ENCODE measurements at regions not wholly inside any gene's neighbourhood (a gene's known extent, or its start where the extent isn't known, plus 50 kb on each side); places are given as distances from the start of the nearest gene placed in this dataset.
"Not testable (repeated sequence)": the region's sequence is repeated elsewhere in the genome, so short reads cannot be mapped to it uniquely, and the experiment has no call there.

- Histone ChIP-seq H3K79me2 (ENCODE audit: control insufficient read depth, insufficient read depth, low read length) (no peaks in the 10 kb centered on the region), H3K9ac (ENCODE audit: low read length) (no peak overlapping the region), H3K27me3 (ENCODE audit: insufficient read depth, low read length, poor library complexity) (no peaks in the 10 kb centered on the region), H2BK15ac (replicated peaks; ENCODE audit: low read depth) (no peak overlapping the region), H3K27ac (ENCODE audit: low read depth, low read length) (no peak overlapping the region), H2BK5ac (ENCODE audit: low read length) (no peak overlapping the region), H4K5ac (ENCODE audit: low read length) (no peak overlapping the region), H3K4me3 (ENCODE audit: low read length) (no peak overlapping the region), H3K4me2 (ENCODE audit: low read length) (no peak overlapping the region), H2BK120ac (ENCODE audit: low read depth, low read length) (no peak overlapping the region), H3K4me1 (ENCODE audit: control insufficient read depth, low read depth, low read length) (no peaks in the 10 kb centered on the region), H3K79me1 (ENCODE audit: low read length) (no peaks in the 10 kb centered on the region), H2AK5ac (ENCODE audit: low read length) (no peak overlapping the region), H3K18ac (ENCODE audit: low read length) (no peak overlapping the region), H3K4ac (ENCODE audit: low read depth, low read length) (no peak overlapping the region), H3K36me3 (ENCODE audit: control insufficient read depth, insufficient read depth, low read length) (no peaks in the 10 kb centered on the region), H3K56ac (ENCODE audit: low read length) (no peak overlapping the region), H3K23ac (ENCODE audit: low read length) (no peak overlapping the region), H4K8ac (ENCODE audit: low read depth, low read length) (no peak overlapping the region)
- DNase-seq: no peak
- no CpG with 5 or more reads among the region's 2 CpGs for WGBS (ENCODE audit: extremely low coverage, insufficient coverage, low lambda C conversion rate)
Measured at GRCh38 chr3:67244130-67244529, 246.0 kb downstream of the KBTBD8 start.

- no peak overlapping the region for H4K8ac ChIP-seq (ENCODE audit: low read depth, low read length)
Measured at GRCh38 chr3:67245545-67245944, 247.4 kb downstream of the KBTBD8 start.

GRCh38 chr3:67248726-67249125 lies 250.6 kb downstream of the KBTBD8 start:
- H2BK120ac ChIP-seq (ENCODE audit: low read depth, low read length): no peak overlapping the region
- no peak overlapping the region for H3K4ac ChIP-seq (ENCODE audit: low read depth, low read length)
- H4K8ac ChIP-seq (ENCODE audit: low read depth, low read length): no peak overlapping the region
- H3K18ac ChIP-seq (ENCODE audit: low read length): no peak overlapping the region
- no peak overlapping the region for H3K23ac ChIP-seq (ENCODE audit: low read length)
- H3K4me2 ChIP-seq (ENCODE audit: low read length): no peak overlapping the region
- H3K79me2 ChIP-seq (ENCODE audit: control insufficient read depth, insufficient read depth, low read length): no peaks in the 10 kb centered on the region
- no peaks in the 10 kb centered on the region for H3K36me3 ChIP-seq (ENCODE audit: control insufficient read depth, insufficient read depth, low read length)
- no peak overlapping the region for H3K9ac ChIP-seq (ENCODE audit: low read length)
- H3K4me3 ChIP-seq (ENCODE audit: low read length): no peak overlapping the region
- H3K4me1 ChIP-seq (ENCODE audit: control insufficient read depth, low read depth, low read length): no peaks in the 10 kb centered on the region
- no peak overlapping the region for H3K27ac ChIP-seq (ENCODE audit: low read depth, low read length)
- H2BK5ac ChIP-seq (ENCODE audit: low read length): no peak overlapping the region
- no peak for DNase-seq
- H2BK15ac ChIP-seq (replicated peaks; ENCODE audit: low read depth): no peak overlapping the region
- H3K27me3 ChIP-seq (ENCODE audit: insufficient read depth, low read length, poor library complexity): no peaks in the 10 kb centered on the region
- no peak overlapping the region for H3K56ac ChIP-seq (ENCODE audit: low read length)
- H3K79me1 ChIP-seq (ENCODE audit: low read length): no peaks in the 10 kb centered on the region
- no peak overlapping the region for H4K5ac ChIP-seq (ENCODE audit: low read length)
- no CpG with 5 or more reads among the region's 3 CpGs for WGBS (ENCODE audit: extremely low coverage, insufficient coverage, low lambda C conversion rate)
- no peak overlapping the region for H2AK5ac ChIP-seq (ENCODE audit: low read length)

More at GRCh38 chr3:67245545-67245944, 247.4 kb downstream of the KBTBD8 start:
- no peak overlapping the region for H3K18ac ChIP-seq (ENCODE audit: low read length)
- peak; percentile 6 for DNase-seq
- H3K36me3 ChIP-seq (ENCODE audit: control insufficient read depth, insufficient read depth, low read length): no peaks in the 10 kb centered on the region
- no peak overlapping the region for H2BK120ac ChIP-seq (ENCODE audit: low read depth, low read length)
- H3K4me1 ChIP-seq (ENCODE audit: control insufficient read depth, low read depth, low read length): no peaks in the 10 kb centered on the region
- no peak overlapping the region for H3K56ac ChIP-seq (ENCODE audit: low read length)
- no peak overlapping the region for H2AK5ac ChIP-seq (ENCODE audit: low read length)
- no peaks in the 10 kb centered on the region for H3K79me2 ChIP-seq (ENCODE audit: control insufficient read depth, insufficient read depth, low read length)
- no peak overlapping the region for H2BK5ac ChIP-seq (ENCODE audit: low read length)
- no peak overlapping the region for H3K4me3 ChIP-seq (ENCODE audit: low read length)
- no peaks in the 10 kb centered on the region for H3K79me1 ChIP-seq (ENCODE audit: low read length)
- H4K5ac ChIP-seq (ENCODE audit: low read length): no peak overlapping the region
- no peak overlapping the region for H3K4me2 ChIP-seq (ENCODE audit: low read length)
- no peaks in the 10 kb centered on the region for H3K27me3 ChIP-seq (ENCODE audit: insufficient read depth, low read length, poor library complexity)
- H2BK15ac ChIP-seq (replicated peaks; ENCODE audit: low read depth): no peak overlapping the region
- WGBS (ENCODE audit: extremely low coverage, insufficient coverage, low lambda C conversion rate): no CpG with 5 or more reads among the region's 3 CpGs
- no peak overlapping the region for H3K9ac ChIP-seq (ENCODE audit: low read length)
- H3K4ac ChIP-seq (ENCODE audit: low read depth, low read length): no peak overlapping the region
- H3K27ac ChIP-seq (ENCODE audit: low read depth, low read length): no peak overlapping the region
- no peak overlapping the region for H3K23ac ChIP-seq (ENCODE audit: low read length)

- not testable (repeated sequence) for H4K8ac ChIP-seq (ENCODE audit: low read depth, low read length); H3K36me3 ChIP-seq (ENCODE audit: control insufficient read depth, insufficient read depth, low read length)
Measured at GRCh38 chr3:67252906-67253305, 254.8 kb downstream of the KBTBD8 start.

GRCh38 chr3:67278015-67278618 lies 280.0 kb downstream of the KBTBD8 start:
- Histone ChIP-seq H3K79me1 (ENCODE audit: low read length) (no peaks in the 10 kb centered on the region), H3K4me1 (ENCODE audit: control insufficient read depth, low read depth, low read length) (no peaks in the 10 kb centered on the region), H3K27ac (ENCODE audit: low read depth, low read length) (no peak overlapping the region), H3K4me3 (ENCODE audit: low read length) (no peak overlapping the region), H3K4ac (ENCODE audit: low read depth, low read length) (no peak overlapping the region), H3K18ac (ENCODE audit: low read length) (no peak overlapping the region), H3K9ac (ENCODE audit: low read length) (no peak overlapping the region), H4K5ac (ENCODE audit: low read length) (no peak overlapping the region), H3K56ac (ENCODE audit: low read length) (no peak overlapping the region), H3K27me3 (ENCODE audit: insufficient read depth, low read length, poor library complexity) (no peaks in the 10 kb centered on the region), H2BK120ac (ENCODE audit: low read depth, low read length) (no peak overlapping the region), H2AK5ac (ENCODE audit: low read length) (no peak overlapping the region), H4K8ac (ENCODE audit: low read depth, low read length) (no peak overlapping the region), H3K79me2 (ENCODE audit: control insufficient read depth, insufficient read depth, low read length) (no peaks in the 10 kb centered on the region), H3K23ac (ENCODE audit: low read length) (no peak overlapping the region), H2BK5ac (ENCODE audit: low read length) (no peak overlapping the region), H3K4me2 (ENCODE audit: low read length) (no peak overlapping the region), H2BK15ac (replicated peaks; ENCODE audit: low read depth) (no peak overlapping the region), H3K36me3 (ENCODE audit: control insufficient read depth, insufficient read depth, low read length) (no peaks in the 10 kb centered on the region)
- WGBS (ENCODE audit: extremely low coverage, insufficient coverage, low lambda C conversion rate): no CpG with 5 or more reads among the region's 3 CpGs
- DNase-seq: no peak

More at GRCh38 chr3:67252906-67253305, 254.8 kb downstream of the KBTBD8 start:
- H3K9ac ChIP-seq (ENCODE audit: low read length); H3K27ac ChIP-seq (ENCODE audit: low read depth, low read length); H2BK120ac ChIP-seq (ENCODE audit: low read depth, low read length); H3K4me3 ChIP-seq (ENCODE audit: low read length); H3K4me2 ChIP-seq (ENCODE audit: low read length); H4K5ac ChIP-seq (ENCODE audit: low read length); DNase-seq; H3K56ac ChIP-seq (ENCODE audit: low read length); H3K18ac ChIP-seq (ENCODE audit: low read length); H2AK5ac ChIP-seq (ENCODE audit: low read length); H2BK15ac ChIP-seq (replicated peaks; ENCODE audit: low read depth); H3K23ac ChIP-seq (ENCODE audit: low read length); H3K27me3 ChIP-seq (ENCODE audit: insufficient read depth, low read length, poor library complexity); H3K79me2 ChIP-seq (ENCODE audit: control insufficient read depth, insufficient read depth, low read length); H3K4me1 ChIP-seq (ENCODE audit: control insufficient read depth, low read depth, low read length); H3K4ac ChIP-seq (ENCODE audit: low read depth, low read length); H2BK5ac ChIP-seq (ENCODE audit: low read length); H3K79me1 ChIP-seq (ENCODE audit: low read length): not testable (repeated sequence)
- WGBS (ENCODE audit: extremely low coverage, insufficient coverage, low lambda C conversion rate): no CpG with 5 or more reads among the region's 1 CpG

- Histone ChIP-seq H3K4me3 (ENCODE audit: low read length) (no peak overlapping the region), H4K5ac (ENCODE audit: low read length) (no peak overlapping the region), H3K23ac (ENCODE audit: low read length) (no peak overlapping the region), H3K4ac (ENCODE audit: low read depth, low read length) (no peak overlapping the region), H2BK120ac (ENCODE audit: low read depth, low read length) (no peak overlapping the region), H3K27me3 (ENCODE audit: insufficient read depth, low read length, poor library complexity) (no peaks in the 10 kb centered on the region), H3K79me1 (ENCODE audit: low read length) (no peaks in the 10 kb centered on the region), H3K9ac (ENCODE audit: low read length) (no peak overlapping the region), H3K27ac (ENCODE audit: low read depth, low read length) (no peak overlapping the region), H2AK5ac (ENCODE audit: low read length) (no peak overlapping the region), H3K4me1 (ENCODE audit: control insufficient read depth, low read depth, low read length) (no peaks in the 10 kb centered on the region), H3K36me3 (ENCODE audit: control insufficient read depth, insufficient read depth, low read length) (no peaks in the 10 kb centered on the region), H4K8ac (ENCODE audit: low read depth, low read length) (no peak overlapping the region), H3K56ac (ENCODE audit: low read length) (no peak overlapping the region), H3K4me2 (ENCODE audit: low read length) (no peak overlapping the region), H2BK15ac (replicated peaks; ENCODE audit: low read depth) (no peak overlapping the region), H3K18ac (ENCODE audit: low read length) (no peak overlapping the region), H2BK5ac (ENCODE audit: low read length) (no peak overlapping the region), H3K79me2 (ENCODE audit: control insufficient read depth, insufficient read depth, low read length) (no peaks in the 10 kb centered on the region)
- WGBS (ENCODE audit: extremely low coverage, insufficient coverage, low lambda C conversion rate): no CpG with 5 or more reads among the region's 2 CpGs
- DNase-seq: no peak
Measured at GRCh38 chr3:67286586-67286985, 288.5 kb downstream of the KBTBD8 start.

Measured in mesendoderm (in vitro differentiated cells).